Ishikawa (cell line): ENCODE measurements at regions not wholly inside any gene's neighbourhood (a gene's known extent, or its start where the extent isn't known, plus 50 kb on each side); places are given as distances from the start of the nearest gene placed in this dataset.

Source experiments
- CEBPB ChIP-seq: IDR thresholded peaks from 2 replicates; pipeline ENCODE4 v1.6.1; 2012
- FOXM1 ChIP-seq: IDR thresholded peaks from 2 replicates; pipeline ENCODE4 v1.6.1; 2012; ENCODE audit warnings: low read depth, borderline replicate concordance
- TEAD4 ChIP-seq: IDR thresholded peaks from 2 replicates; pipeline ENCODE4 v1.6.1; 2012
- YY1 ChIP-seq: IDR thresholded peaks from 2 replicates; pipeline ENCODE4 v1.6.1; 2012; ENCODE audit warnings: low read depth
- ZBTB7A ChIP-seq: IDR thresholded peaks from 2 replicates; pipeline ENCODE4 v1.6.1; 2012; ENCODE audit warnings: low read depth
- TF ChIP-seq, protein P1 (sequence below): IDR thresholded peaks from 2 replicates; pipeline ENCODE4 v1.6.1; 2012
- TF ChIP-seq, protein P2 (sequence below): IDR thresholded peaks from 2 replicates; pipeline ENCODE4 v1.6.1; 2012; ENCODE audit warnings: low read depth, mild to moderate bottlenecking

DNA sequence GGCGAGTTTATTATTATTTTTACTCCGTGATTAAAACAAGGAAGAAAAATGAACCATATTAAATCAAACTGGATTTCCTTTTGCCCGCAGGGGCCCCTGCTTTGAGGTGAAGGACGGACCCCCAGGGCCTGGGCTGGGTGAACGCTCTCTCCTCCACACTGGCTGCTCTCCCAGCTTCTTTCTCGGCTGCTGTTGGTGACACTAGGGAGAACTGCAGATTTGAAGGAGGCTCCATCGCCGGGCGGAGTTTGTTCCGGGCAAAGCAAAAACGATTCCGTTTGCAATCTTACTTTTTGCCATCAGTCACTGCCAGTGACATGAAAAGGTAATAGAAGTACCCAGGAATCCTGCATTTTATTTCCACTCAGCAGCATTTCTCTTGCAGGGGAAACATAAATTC, 221.6 kb upstream of the SDK2 start:
- TF ChIP-seq CEBPB = no peak
- no peak for TF ChIP-seq YY1
- TF ChIP-seq TEAD4 = no peak
- TF ChIP-seq, protein P1, sequence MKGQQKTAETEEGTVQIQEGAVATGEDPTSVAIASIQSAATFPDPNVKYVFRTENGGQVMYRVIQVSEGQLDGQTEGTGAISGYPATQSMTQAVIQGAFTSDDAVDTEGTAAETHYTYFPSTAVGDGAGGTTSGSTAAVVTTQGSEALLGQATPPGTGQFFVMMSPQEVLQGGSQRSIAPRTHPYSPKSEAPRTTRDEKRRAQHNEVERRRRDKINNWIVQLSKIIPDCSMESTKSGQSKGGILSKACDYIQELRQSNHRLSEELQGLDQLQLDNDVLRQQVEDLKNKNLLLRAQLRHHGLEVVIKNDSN = no peak
- TF ChIP-seq, protein P2, sequence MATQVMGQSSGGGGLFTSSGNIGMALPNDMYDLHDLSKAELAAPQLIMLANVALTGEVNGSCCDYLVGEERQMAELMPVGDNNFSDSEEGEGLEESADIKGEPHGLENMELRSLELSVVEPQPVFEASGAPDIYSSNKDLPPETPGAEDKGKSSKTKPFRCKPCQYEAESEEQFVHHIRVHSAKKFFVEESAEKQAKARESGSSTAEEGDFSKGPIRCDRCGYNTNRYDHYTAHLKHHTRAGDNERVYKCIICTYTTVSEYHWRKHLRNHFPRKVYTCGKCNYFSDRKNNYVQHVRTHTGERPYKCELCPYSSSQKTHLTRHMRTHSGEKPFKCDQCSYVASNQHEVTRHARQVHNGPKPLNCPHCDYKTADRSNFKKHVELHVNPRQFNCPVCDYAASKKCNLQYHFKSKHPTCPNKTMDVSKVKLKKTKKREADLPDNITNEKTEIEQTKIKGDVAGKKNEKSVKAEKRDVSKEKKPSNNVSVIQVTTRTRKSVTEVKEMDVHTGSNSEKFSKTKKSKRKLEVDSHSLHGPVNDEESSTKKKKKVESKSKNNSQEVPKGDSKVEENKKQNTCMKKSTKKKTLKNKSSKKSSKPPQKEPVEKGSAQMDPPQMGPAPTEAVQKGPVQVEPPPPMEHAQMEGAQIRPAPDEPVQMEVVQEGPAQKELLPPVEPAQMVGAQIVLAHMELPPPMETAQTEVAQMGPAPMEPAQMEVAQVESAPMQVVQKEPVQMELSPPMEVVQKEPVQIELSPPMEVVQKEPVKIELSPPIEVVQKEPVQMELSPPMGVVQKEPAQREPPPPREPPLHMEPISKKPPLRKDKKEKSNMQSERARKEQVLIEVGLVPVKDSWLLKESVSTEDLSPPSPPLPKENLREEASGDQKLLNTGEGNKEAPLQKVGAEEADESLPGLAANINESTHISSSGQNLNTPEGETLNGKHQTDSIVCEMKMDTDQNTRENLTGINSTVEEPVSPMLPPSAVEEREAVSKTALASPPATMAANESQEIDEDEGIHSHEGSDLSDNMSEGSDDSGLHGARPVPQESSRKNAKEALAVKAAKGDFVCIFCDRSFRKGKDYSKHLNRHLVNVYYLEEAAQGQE = no peak
- TF ChIP-seq FOXM1 = no peak
- TF ChIP-seq ZBTB7A = no peak
